ENCODE measurements at regions not wholly inside any gene's neighbourhood (a gene's known extent, or its start where the extent isn't known, plus 50 kb on each side); places are given as distances from the start of the nearest gene placed in this dataset.

DNA sequence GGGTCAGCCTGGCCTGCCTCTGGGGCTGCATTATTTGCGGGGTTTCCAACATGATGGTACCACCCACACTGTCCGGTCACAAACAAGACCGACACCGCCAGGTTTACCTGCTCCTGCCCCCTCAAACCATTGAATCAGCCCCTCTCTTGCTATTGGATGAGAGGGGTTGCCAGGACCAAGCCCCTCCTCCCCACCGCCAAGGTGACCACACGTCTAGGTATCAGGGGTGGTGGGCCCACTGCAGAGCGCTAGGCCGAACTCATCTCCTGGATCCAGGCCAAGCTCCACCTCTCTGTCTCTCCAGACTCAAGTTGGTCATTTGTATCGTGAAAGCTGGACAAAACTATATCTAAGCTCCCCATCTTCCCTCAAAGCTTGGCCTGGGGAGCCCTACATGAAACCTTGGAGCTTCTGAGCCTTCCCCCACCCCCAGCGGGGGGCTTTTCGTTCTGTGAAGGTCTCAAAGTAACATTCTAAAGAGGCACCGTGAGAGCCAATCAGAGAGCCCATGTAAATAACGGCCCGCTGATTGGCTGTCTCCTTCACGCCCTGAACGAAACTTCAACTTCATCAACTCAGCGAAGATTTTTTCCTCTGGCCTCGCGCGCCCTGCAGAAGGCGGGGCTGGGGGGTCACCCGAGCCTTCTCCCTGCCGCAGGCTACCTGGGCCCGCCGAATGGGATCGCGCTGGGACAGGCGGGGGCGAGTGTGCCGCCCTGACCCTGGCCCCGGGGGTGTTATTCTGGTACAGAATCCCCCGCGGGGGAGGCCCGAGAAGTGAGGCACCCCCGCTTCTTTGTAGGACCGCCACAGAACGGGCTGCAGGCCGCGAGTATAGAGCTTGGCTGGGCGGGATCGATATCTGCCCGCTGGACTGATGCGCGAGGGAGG, 49.6 kb upstream of the PSD2 start:
- peaks cover 40% of the 10 kb centered on the region for H3K4me1 ChIP-seq
- TF ChIP-seq, protein P1, sequence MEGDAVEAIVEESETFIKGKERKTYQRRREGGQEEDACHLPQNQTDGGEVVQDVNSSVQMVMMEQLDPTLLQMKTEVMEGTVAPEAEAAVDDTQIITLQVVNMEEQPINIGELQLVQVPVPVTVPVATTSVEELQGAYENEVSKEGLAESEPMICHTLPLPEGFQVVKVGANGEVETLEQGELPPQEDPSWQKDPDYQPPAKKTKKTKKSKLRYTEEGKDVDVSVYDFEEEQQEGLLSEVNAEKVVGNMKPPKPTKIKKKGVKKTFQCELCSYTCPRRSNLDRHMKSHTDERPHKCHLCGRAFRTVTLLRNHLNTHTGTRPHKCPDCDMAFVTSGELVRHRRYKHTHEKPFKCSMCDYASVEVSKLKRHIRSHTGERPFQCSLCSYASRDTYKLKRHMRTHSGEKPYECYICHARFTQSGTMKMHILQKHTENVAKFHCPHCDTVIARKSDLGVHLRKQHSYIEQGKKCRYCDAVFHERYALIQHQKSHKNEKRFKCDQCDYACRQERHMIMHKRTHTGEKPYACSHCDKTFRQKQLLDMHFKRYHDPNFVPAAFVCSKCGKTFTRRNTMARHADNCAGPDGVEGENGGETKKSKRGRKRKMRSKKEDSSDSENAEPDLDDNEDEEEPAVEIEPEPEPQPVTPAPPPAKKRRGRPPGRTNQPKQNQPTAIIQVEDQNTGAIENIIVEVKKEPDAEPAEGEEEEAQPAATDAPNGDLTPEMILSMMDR (IDR thresholded peaks at IDR 0.05), result no peak
- peak; percentile 56 to 67 for TF ChIP-seq POLR2AphosphoS5 (IDR thresholded peaks at IDR 0.05; ENCODE audit: insufficient read depth in 1 of 2, low read depth in 1 of 2)
- peak overlapping the region; percentile 47 to 50 for H3K4me3 ChIP-seq
- intact Hi-C loops (cut with DNase I), result loop anchor here (5.0 kb wide), 1 partner anchor 49 kb away; no protein-coding TSS in a partner anchor
- no peaks in the 10 kb centered on the region for H3K9me3 ChIP-seq
- DNase-seq (ENCODE audit: extremely low spot score in 2 of 2), result no peak
- H3K27me3 ChIP-seq, result peaks cover 4% of the 10 kb centered on the region
- H3K36me3 ChIP-seq, result no peaks in the 10 kb centered on the region
- H3K27ac ChIP-seq, result peak overlapping the region; percentile 70

All from vagina (tissue), 2 donors.